C4-2B (cell line): ENCODE measurements at regions not wholly inside any gene's neighbourhood (a gene's known extent, or its start where the extent isn't known, plus 50 kb on each side); places are given as distances from the start of the nearest gene placed in this dataset.

Source experiments
- H3K27ac ChIP-seq: fragments of 450-650 bp; 2 replicates; pipeline ENCODE4 v1.5.1; 2017
- CTCF ChIP-seq: fragments of 450-650 bp; conservative IDR thresholded peaks from 2 replicates; pipeline ENCODE4 v1.5.1; 2017; ENCODE audit warnings: mild to moderate bottlenecking
- ZFX ChIP-seq: fragments of 450-650 bp; IDR thresholded peaks from 2 replicates; pipeline ENCODE4 v1.6.1; 2017

- TF ChIP-seq CTCF: no peak
Measured at GRCh38 chr5:28301712-28302111, 1263.3 kb upstream of the CDH9 start.

GRCh38 chr5:28296254-28297013 is 1258.0 kb upstream of the CDH9 start:
- no peak for TF ChIP-seq ZFX
- no peak overlapping the region for H3K27ac ChIP-seq

More at GRCh38 chr5:28301712-28302111, 1263.3 kb upstream of the CDH9 start:
- H3K27ac ChIP-seq: no peak overlapping the region

GRCh38 chr5:28287021-28287420 is 1248.6 kb upstream of the CDH9 start:
- peak overlapping the region; percentile 23; the same call in 1 of the 2 replicates for H3K27ac ChIP-seq

- no peak for TF ChIP-seq CTCF
- H3K27ac ChIP-seq: peak overlapping the region; percentile 23; the same call in 1 of the 2 replicates
Measured at GRCh38 chr5:28286566-28286965, 1248.2 kb upstream of the CDH9 start.

- H3K27ac ChIP-seq: no peak overlapping the region
- TF ChIP-seq ZFX (no peak), CTCF (no peak)
Measured at GRCh38 chr5:28284788-28285187, 1246.4 kb upstream of the CDH9 start.

- TF ChIP-seq CTCF: no peak
- no peak for TF ChIP-seq ZFX
- no peak overlapping the region for H3K27ac ChIP-seq
Measured at GRCh38 chr5:28281351-28281750, 1243.0 kb upstream of the CDH9 start.

- H3K27ac ChIP-seq: no peak overlapping the region
- TF ChIP-seq CTCF (no peak), ZFX (no peak)
Measured at GRCh38 chr5:28275931-28276330, 1237.5 kb upstream of the CDH9 start.

GRCh38 chr5:28269978-28270377 is 1231.6 kb upstream of the CDH9 start:
- no peak overlapping the region for H3K27ac ChIP-seq
- TF ChIP-seq CTCF: no peak
- no peak for TF ChIP-seq ZFX
